HL-60 (cell line): ENCODE measurements at regions not wholly inside any gene's neighbourhood (a gene's known extent, or its start where the extent isn't known, plus 50 kb on each side); places are given as distances from the start of the nearest gene placed in this dataset.

Source experiments
- DNase-seq, 2 experiments: peaks; one replicate each; pipeline ENCODE4 v3.0.0-alpha.2; 2010 to 2020; ENCODE audit warnings: low read depth in 1 of 2, low spot score in 1 of 2
- H3K27ac ChIP-seq: fragments of 250-450 bp; sonication (Bioruptor Pico); replicated peaks from 2 replicates; pipeline ENCODE4 v1.5.1; 2020; ENCODE audit warnings: mild to moderate bottlenecking, moderate library complexity
- H3K27me3 ChIP-seq: fragments of 250-450 bp; sonication (Bioruptor Pico); 2 replicates; pipeline ENCODE4 v1.5.1; 2021; ENCODE audit warnings: mild to moderate bottlenecking, moderate library complexity; ENCODE audit not compliant: insufficient read depth, poor library complexity, severe bottlenecking
- H3K4me3 ChIP-seq: replicated peaks from 2 replicates; pipeline ENCODE4 v1.5.1; 2011; ENCODE audit warnings: mild to moderate bottlenecking, control low read depth, low read length; ENCODE audit not compliant: insufficient read depth
- GABPA ChIP-seq: IDR thresholded peaks from 2 replicates; pipeline ENCODE4 v1.6.1; 2012; ENCODE audit warnings: low read depth
- POLR2AphosphoS5 ChIP-seq: IDR thresholded peaks from 2 replicates; pipeline ENCODE4 v1.6.1; 2012; ENCODE audit warnings: low read depth
- SPI1 ChIP-seq: IDR thresholded peaks from 2 replicates; pipeline ENCODE4 v1.6.1; 2012; ENCODE audit warnings: low read depth, mild to moderate bottlenecking, borderline replicate concordance
- TF ChIP-seq, protein P1 (sequence below): IDR thresholded peaks from one replicate; pipeline ENCODE4 v1.5.1; 2011; ENCODE audit warnings: low read length, control low read depth, inconsistent platforms; ENCODE audit not compliant: insufficient read depth
- TF ChIP-seq, protein P2 (sequence below): IDR thresholded peaks from 2 replicates; pipeline ENCODE4 v1.6.1; 2012; ENCODE audit warnings: low read depth; ENCODE audit not compliant: insufficient replicate concordance

DNA sequence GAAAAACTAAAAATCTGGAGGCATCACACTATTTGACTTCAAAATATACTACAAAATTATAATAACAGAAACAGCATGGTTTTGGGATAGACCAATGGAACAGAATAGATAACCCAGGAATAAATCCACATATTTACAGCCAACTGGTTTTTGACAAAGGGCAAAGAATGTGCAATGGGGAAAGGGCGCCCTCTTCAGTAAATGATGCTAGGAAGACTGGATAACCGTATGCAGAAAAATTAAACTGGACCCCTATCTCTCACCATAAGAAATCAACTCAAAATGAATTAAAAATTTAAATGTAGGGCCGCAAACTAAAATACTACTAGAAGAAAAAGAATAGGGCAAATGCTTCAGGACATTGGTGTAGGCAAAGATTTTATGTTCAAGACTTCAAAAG is 440.5 kb upstream of the SGCG start:
- TF ChIP-seq, protein P1, sequence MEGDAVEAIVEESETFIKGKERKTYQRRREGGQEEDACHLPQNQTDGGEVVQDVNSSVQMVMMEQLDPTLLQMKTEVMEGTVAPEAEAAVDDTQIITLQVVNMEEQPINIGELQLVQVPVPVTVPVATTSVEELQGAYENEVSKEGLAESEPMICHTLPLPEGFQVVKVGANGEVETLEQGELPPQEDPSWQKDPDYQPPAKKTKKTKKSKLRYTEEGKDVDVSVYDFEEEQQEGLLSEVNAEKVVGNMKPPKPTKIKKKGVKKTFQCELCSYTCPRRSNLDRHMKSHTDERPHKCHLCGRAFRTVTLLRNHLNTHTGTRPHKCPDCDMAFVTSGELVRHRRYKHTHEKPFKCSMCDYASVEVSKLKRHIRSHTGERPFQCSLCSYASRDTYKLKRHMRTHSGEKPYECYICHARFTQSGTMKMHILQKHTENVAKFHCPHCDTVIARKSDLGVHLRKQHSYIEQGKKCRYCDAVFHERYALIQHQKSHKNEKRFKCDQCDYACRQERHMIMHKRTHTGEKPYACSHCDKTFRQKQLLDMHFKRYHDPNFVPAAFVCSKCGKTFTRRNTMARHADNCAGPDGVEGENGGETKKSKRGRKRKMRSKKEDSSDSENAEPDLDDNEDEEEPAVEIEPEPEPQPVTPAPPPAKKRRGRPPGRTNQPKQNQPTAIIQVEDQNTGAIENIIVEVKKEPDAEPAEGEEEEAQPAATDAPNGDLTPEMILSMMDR, result no peak
- TF ChIP-seq POLR2AphosphoS5, result no peak
- TF ChIP-seq, protein P2, sequence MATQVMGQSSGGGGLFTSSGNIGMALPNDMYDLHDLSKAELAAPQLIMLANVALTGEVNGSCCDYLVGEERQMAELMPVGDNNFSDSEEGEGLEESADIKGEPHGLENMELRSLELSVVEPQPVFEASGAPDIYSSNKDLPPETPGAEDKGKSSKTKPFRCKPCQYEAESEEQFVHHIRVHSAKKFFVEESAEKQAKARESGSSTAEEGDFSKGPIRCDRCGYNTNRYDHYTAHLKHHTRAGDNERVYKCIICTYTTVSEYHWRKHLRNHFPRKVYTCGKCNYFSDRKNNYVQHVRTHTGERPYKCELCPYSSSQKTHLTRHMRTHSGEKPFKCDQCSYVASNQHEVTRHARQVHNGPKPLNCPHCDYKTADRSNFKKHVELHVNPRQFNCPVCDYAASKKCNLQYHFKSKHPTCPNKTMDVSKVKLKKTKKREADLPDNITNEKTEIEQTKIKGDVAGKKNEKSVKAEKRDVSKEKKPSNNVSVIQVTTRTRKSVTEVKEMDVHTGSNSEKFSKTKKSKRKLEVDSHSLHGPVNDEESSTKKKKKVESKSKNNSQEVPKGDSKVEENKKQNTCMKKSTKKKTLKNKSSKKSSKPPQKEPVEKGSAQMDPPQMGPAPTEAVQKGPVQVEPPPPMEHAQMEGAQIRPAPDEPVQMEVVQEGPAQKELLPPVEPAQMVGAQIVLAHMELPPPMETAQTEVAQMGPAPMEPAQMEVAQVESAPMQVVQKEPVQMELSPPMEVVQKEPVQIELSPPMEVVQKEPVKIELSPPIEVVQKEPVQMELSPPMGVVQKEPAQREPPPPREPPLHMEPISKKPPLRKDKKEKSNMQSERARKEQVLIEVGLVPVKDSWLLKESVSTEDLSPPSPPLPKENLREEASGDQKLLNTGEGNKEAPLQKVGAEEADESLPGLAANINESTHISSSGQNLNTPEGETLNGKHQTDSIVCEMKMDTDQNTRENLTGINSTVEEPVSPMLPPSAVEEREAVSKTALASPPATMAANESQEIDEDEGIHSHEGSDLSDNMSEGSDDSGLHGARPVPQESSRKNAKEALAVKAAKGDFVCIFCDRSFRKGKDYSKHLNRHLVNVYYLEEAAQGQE, result no peak
- no peak for TF ChIP-seq SPI1
- no peak for TF ChIP-seq GABPA
- Histone ChIP-seq H3K27me3 (no peaks in the 10 kb centered on the region), H3K4me3 (no peak overlapping the region), H3K27ac (no peak overlapping the region)
- DNase-seq, result no peak

DNA sequence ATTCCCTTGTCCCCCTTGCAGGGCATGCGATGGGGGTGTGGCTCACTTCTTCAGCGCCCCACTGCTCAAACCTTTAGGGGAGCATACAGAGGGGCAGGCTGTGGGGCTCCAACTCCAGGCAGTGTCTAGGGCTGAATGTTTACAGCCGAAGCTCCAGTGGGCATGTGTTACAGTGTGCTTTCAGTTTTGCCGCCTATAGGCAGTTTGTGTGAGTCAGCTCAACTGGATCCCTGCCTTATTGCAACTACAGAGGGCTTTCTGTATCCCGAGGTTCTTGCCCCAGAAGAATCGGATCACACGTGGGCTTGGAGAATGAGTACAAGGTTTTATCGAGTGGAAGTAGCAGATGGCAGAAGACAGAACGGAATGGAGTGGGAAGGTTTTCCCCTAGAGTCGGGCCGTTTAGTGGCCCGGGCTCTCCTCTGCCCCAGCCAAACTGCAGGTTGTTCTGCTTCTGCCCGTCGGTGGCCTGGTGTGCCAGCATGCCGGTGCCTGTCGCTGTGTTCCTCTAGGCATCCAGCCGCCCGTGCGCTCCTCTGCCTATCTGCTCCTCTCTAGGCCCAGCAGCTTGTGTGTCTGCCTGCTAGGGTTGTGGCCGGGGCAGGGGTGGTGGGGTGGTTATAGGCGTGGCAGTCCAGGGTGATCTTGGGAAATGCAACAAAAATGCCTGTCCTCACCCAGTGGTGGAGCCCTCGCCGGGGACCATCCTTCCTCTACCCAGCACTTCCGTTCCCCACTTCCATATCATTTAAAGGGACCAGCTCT is 435.9 kb upstream of the SGCG start:
- DNase-seq, result no peak

DNA sequence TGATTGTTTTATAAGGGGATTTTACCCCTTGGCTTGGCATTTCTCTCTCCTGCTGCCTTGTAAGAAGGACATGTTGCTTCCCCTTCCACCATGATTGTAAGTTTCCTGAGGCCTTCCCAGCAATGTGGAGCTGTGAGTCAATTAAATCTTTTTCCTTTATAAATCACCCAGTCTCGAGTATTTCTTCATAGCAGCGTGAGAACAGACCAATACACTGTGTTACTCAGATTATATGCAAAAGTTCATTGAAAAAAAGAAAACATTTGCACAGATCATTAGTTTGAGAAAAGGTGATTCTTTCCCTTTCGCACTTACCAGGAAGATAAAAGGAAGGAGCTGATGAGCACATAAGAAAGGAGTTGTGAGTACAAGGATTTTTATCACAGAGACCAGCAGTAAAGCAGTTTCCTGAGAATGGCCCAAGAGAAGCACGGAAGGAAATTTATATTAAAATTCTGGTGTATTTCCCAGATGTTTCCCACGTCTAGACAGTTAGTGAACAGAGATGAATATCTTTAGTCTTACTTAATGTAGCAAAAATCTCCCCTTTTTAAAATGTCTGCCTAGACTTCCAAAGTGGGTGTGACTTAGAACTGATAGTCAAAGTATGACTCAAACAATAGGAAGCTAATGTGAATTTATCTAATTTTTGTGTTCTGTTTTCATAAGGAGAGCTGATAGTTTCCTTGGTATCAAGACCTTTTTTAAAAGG is 431.8 kb upstream of the SGCG start:
- no peak for TF ChIP-seq GABPA
- no peak for TF ChIP-seq SPI1
- no peak for DNase-seq
- H3K27ac ChIP-seq, result no peak overlapping the region
- no peak overlapping the region for H3K4me3 ChIP-seq
- no peaks in the 10 kb centered on the region for H3K27me3 ChIP-seq

More for the DNA sequence above, 435.9 kb upstream of the SGCG start:
- Histone ChIP-seq H3K27ac (no peak overlapping the region), H3K4me3 (no peak overlapping the region), H3K27me3 (no peaks in the 10 kb centered on the region)
- TF ChIP-seq GABPA (no peak), POLR2AphosphoS5 (no peak), SPI1 (no peak)
- TF ChIP-seq, protein P2, result no peak
- TF ChIP-seq, protein P1, result no peak

DNA sequence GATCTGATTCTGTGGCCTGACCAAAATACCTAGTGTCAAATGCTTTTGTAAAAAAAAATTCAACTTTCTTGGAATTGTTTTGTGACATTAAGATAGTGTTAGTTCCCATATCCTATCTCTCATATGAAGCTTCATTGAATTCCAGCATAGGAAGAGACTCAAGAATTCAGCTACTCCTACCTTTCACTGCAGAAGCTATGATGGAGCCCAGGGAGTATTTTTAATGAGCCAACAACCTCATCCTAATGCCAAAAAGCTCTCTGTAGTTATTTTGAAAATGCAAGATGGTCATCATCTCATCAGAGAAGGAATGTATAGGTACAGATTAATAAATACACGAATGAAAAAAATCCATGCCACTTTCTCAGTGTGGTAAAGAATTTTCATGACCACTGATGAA is 431.2 kb upstream of the SGCG start:
- DNase-seq, result no peak
- no peak overlapping the region for H3K4me3 ChIP-seq
- no peak for TF ChIP-seq POLR2AphosphoS5
- TF ChIP-seq, protein P2, result no peak
- TF ChIP-seq GABPA, result no peak
- TF ChIP-seq SPI1, result no peak
- TF ChIP-seq, protein P1, result no peak
- H3K27ac ChIP-seq, result no peak overlapping the region
- no peaks in the 10 kb centered on the region for H3K27me3 ChIP-seq
